ENCODE measurements at regions not wholly inside any gene's neighbourhood (a gene's known extent, or its start where the extent isn't known, plus 50 kb on each side); places are given as distances from the start of the nearest gene placed in this dataset.

DNA sequence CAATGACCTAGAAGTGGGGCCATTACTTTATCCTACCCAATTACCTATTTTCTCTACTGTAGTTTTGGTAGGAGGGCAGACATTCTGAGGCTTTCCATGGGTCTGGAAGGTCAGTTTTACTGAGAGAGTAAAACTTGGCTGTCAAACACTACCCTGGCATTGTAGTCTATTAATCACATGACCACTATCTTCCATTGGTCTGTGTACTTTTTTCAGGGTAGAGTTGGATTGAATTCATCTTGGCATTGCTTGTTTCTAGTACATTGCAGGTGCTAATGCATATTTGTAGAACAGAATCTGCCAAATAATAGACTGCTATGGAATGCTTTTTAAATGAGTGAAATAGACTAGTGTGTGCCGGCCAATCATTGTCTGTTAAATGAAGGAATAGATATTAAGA is 271.9 kb downstream of the STIM2 start:
- no peak for DNase-seq (ENCODE audit: extremely low spot score)
- CTCF ChIA-PET, result no interaction called here
- TF ChIP-seq LEF1 (IDR thresholded peaks at IDR 0.05; ENCODE audit: borderline replicate concordance) (no peak), FOXA1 (IDR thresholded peaks at IDR 0.05) (no peak), SP1 (IDR thresholded peaks at IDR 0.05) (no peak), ELF4 (IDR thresholded peaks at IDR 0.05) (no peak), ARNT (IDR thresholded peaks at IDR 0.05) (no peak), TARDBP (IDR thresholded peaks at IDR 0.05) (no peak), SUZ12 (IDR thresholded peaks at IDR 0.05) (no peak), FOXM1 (IDR thresholded peaks at IDR 0.05; ENCODE audit: borderline replicate concordance) (no peak), BHLHE40 (IDR thresholded peaks at IDR 0.05; ENCODE audit: borderline replicate concordance) (no peak), FOXK2 (IDR thresholded peaks at IDR 0.05) (no peak), ZNF384 (IDR thresholded peaks at IDR 0.05) (no peak), CTBP1 (IDR thresholded peaks at IDR 0.05; ENCODE audit: borderline replicate concordance) (no peak), NFRKB (IDR thresholded peaks at IDR 0.05) (no peak)
- TF ChIP-seq, protein P1, sequence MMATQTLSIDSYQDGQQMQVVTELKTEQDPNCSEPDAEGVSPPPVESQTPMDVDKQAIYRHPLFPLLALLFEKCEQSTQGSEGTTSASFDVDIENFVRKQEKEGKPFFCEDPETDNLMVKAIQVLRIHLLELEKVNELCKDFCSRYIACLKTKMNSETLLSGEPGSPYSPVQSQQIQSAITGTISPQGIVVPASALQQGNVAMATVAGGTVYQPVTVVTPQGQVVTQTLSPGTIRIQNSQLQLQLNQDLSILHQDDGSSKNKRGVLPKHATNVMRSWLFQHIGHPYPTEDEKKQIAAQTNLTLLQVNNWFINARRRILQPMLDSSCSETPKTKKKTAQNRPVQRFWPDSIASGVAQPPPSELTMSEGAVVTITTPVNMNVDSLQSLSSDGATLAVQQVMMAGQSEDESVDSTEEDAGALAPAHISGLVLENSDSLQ (IDR thresholded peaks at IDR 0.05), result no peak
- POLR2A ChIA-PET, result no interaction called here

DNA sequence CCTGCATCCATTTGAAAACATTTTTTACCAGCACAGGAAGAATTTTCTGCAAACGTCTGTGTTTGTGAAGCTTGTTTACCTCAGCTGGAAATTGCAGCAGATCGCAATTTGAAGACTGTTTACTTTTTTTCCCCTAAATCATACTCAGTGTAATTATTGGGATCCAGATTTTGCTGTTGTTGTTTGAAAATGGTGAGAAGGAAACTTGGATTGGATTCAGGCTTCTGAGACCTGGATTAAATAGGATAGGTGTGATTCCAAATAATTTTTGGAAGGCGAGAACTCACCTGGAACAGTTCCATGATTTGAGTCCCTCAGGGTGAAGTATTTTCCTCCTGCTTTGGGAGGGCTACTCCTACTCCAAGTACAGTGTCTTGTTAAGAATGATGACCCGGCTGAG is 279.8 kb downstream of the STIM2 start:
- DNase-seq (ENCODE audit: extremely low spot score), result no peak
- POLR2A ChIA-PET, result no interaction called here
- TF ChIP-seq FOXA1 (IDR thresholded peaks at IDR 0.05) (no peak), BHLHE40 (IDR thresholded peaks at IDR 0.05; ENCODE audit: borderline replicate concordance) (no peak), CTBP1 (IDR thresholded peaks at IDR 0.05; ENCODE audit: borderline replicate concordance) (no peak), LEF1 (IDR thresholded peaks at IDR 0.05; ENCODE audit: borderline replicate concordance) (no peak), SUZ12 (IDR thresholded peaks at IDR 0.05) (no peak), HDGF (IDR thresholded peaks at IDR 0.05; ENCODE audit: borderline replicate concordance) (no peak), L3MBTL2 (conservative IDR thresholded peaks at IDR 0.05) (no peak), ZNF384 (IDR thresholded peaks at IDR 0.05) (no peak), ARNT (IDR thresholded peaks at IDR 0.05) (no peak)
- TF ChIP-seq, protein P1 (IDR thresholded peaks at IDR 0.05), result no peak
- CTCF ChIA-PET, result no interaction called here

DNA sequence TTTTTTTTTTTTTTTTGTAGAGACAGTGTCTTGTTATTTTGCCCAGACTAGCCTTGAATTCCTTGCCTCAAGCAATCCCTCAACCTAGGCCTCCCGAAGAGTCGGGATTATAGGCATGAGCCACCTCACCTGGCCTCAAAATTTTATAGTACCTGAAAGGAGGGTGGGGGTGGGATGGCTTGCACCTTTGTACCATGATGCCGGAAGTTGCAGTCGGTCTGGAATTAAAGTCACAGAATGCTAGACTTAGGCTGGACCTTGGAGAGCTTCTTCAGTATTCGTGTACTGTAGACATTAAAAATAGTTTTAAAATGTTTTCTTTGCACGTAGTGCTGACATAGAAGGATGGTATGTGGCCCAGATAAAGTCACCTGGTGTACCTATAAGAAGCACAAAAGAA is 280.9 kb downstream of the STIM2 start:
- POLR2A ChIA-PET, result no interaction called here

DNA sequence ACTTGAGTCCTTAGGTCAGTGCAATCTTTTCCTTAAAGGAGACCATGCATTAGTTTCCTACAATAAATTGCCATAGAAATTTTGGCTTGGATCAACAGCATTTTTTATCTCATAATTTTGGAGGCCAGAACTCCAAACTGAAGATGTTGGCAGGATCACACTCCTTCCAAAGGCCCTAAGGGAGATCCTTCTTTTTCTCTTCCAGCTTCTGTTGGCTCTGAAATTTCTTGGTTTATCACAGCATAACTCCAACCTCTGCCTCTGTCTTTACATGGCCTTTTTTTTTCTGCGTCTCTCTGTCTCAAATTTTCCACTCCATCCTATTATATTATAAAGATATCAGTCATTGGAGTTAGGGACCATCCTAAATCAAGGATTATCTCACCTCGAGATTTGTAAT is 282.2 kb downstream of the STIM2 start:
- CTCF ChIA-PET, result no interaction called here
- DNase-seq (ENCODE audit: extremely low spot score), result no peak
- no peak for TF ChIP-seq LEF1 (IDR thresholded peaks at IDR 0.05; ENCODE audit: borderline replicate concordance)
- TF ChIP-seq ELF4 (IDR thresholded peaks at IDR 0.05), result no peak
- TF ChIP-seq BHLHE40 (IDR thresholded peaks at IDR 0.05; ENCODE audit: borderline replicate concordance), result no peak
- no peak for TF ChIP-seq ZNF384 (IDR thresholded peaks at IDR 0.05)
- TF ChIP-seq TARDBP (IDR thresholded peaks at IDR 0.05), result no peak
- POLR2A ChIA-PET, result no interaction called here

More for the DNA sequence above, 280.9 kb downstream of the STIM2 start:
- CTCF ChIA-PET, result no interaction called here
- TF ChIP-seq ELF4 (IDR thresholded peaks at IDR 0.05) (no peak), FOXA1 (IDR thresholded peaks at IDR 0.05) (no peak), SP1 (IDR thresholded peaks at IDR 0.05) (no peak), NFRKB (IDR thresholded peaks at IDR 0.05) (no peak), L3MBTL2 (conservative IDR thresholded peaks at IDR 0.05) (no peak), CTBP1 (IDR thresholded peaks at IDR 0.05; ENCODE audit: borderline replicate concordance) (no peak), HDGF (IDR thresholded peaks at IDR 0.05; ENCODE audit: borderline replicate concordance) (no peak), FOXK2 (IDR thresholded peaks at IDR 0.05) (no peak)
- no peak for DNase-seq (ENCODE audit: extremely low spot score)

DNA sequence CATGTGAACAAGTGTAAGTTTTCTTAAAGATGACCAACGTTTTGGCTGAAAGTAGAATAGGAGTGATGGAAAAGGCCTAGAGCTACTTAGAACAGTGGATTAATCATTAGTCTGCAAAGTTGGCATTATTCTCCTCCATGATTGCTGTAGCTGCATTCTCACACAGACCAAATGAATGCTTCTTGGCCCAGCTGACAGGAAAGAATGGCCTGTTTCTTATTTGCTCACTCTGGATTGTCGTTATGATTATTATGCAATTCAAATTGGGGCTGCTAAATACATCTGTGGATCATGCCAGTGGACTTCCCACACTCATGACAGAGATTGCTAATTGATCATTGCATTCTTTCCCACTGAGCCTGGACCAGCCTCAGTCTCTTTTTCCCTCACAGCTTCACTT is 285.0 kb downstream of the STIM2 start:
- TF ChIP-seq FOXA1 (IDR thresholded peaks at IDR 0.05), result no peak
- TF ChIP-seq SP1 (IDR thresholded peaks at IDR 0.05), result no peak
- TF ChIP-seq SUZ12 (IDR thresholded peaks at IDR 0.05), result no peak
- no peak for TF ChIP-seq TARDBP (IDR thresholded peaks at IDR 0.05)
- TF ChIP-seq, protein P1 (IDR thresholded peaks at IDR 0.05), result no peak
- TF ChIP-seq FOXK2 (IDR thresholded peaks at IDR 0.05), result no peak
- ChIA-PET POLR2A (no interaction called here), CTCF (no interaction called here)
- DNase-seq (ENCODE audit: extremely low spot score), result no peak

DNA sequence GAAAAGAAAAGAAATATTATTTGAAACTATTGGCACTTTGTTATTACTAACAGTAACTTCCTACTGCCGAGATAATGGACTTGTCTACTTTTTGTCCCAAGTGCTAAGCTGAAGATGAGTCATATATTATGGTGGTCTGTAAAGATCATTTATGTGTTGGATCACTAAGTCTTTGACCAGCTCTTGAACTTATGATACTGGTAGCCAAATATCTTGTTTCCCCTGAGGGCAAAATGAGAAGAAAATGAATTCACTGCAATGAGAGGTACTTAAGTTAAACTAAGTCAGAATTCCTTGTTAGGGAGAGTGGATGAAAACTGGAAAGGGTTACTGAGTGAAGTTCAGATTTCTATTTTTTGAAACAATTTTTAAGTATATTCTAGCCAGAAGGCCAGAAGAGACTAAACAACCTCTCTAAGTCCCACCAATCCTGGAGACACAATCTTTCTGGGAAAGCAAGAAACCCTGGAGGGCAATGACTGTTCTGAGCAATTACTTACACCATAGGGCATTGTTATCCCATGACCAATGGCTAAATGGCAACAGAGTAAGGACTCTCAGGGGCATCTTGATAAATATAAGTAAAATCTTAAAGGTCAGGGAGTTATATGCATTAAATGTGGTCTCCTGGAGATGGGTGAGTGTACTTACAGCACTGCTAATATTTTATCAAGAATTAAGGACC is 287.7 kb downstream of the STIM2 start:
- POLR2A ChIA-PET, result no interaction called here
- no peak for TF ChIP-seq ELF4 (IDR thresholded peaks at IDR 0.05)
- TF ChIP-seq SP1 (IDR thresholded peaks at IDR 0.05), result no peak
- TF ChIP-seq HDGF (IDR thresholded peaks at IDR 0.05; ENCODE audit: borderline replicate concordance), result no peak
- no peak for TF ChIP-seq FOXA1 (IDR thresholded peaks at IDR 0.05)
- TF ChIP-seq ZNF384 (IDR thresholded peaks at IDR 0.05), result no peak
- TF ChIP-seq L3MBTL2 (conservative IDR thresholded peaks at IDR 0.05), result no peak
- no peak for TF ChIP-seq SUZ12 (IDR thresholded peaks at IDR 0.05)
- TF ChIP-seq FOXM1 (IDR thresholded peaks at IDR 0.05; ENCODE audit: borderline replicate concordance), result no peak
- TF ChIP-seq, protein P1 (IDR thresholded peaks at IDR 0.05), result no peak
- no peak for TF ChIP-seq TARDBP (IDR thresholded peaks at IDR 0.05)
- TF ChIP-seq FOXK2 (IDR thresholded peaks at IDR 0.05), result no peak
- no peak for TF ChIP-seq NFRKB (IDR thresholded peaks at IDR 0.05)
- no peak for TF ChIP-seq CTBP1 (IDR thresholded peaks at IDR 0.05; ENCODE audit: borderline replicate concordance)
- no peak for TF ChIP-seq LEF1 (IDR thresholded peaks at IDR 0.05; ENCODE audit: borderline replicate concordance)
- TF ChIP-seq BHLHE40 (IDR thresholded peaks at IDR 0.05; ENCODE audit: borderline replicate concordance), result no peak
- no peak for TF ChIP-seq ARNT (IDR thresholded peaks at IDR 0.05)
- no peak for DNase-seq (ENCODE audit: extremely low spot score)
- CTCF ChIA-PET, result no interaction called here

Data from HEK293T (cell line).